ENCODE measurements at regions not wholly inside any gene's neighbourhood (a gene's known extent, or its start where the extent isn't known, plus 50 kb on each side); places are given as distances from the start of the nearest gene placed in this dataset.

DNA sequence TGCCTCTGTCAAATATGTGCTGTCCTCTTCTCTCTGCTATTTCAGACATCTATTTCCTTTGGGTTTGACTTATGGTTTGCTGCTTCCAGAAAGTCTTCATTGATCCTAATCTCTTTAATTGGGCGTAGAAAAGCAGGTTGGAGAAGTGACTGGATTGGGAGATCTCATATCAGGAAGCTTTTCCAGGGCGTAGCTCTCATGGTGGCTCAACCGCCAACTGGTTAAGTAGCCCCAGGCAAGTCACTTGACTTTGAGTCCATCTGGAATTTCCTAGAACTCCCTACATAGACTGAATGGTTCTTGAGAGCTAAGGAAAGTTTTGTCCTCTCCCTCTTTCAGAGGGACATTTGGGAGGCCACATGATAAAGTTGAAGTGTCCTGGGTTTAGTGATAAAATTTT lies 192.3 kb upstream of the GLRA1 start:
- H3K36me3 ChIP-seq (ENCODE audit: control insufficient read depth in 2 of 2, insufficient read depth in 2 of 2, low read length in 1 of 2) = no peaks in the 10 kb centered on the region
- RAD21 ChIA-PET (ENCODE audit: unreplicated experiment) = no interaction called here
- SMC1A ChIA-PET (ENCODE audit: uncharacterized antibody, unreplicated experiment) = no interaction called here
- no peaks in the 10 kb centered on the region for H3K9me3 ChIP-seq (replicated peaks; ENCODE audit: control insufficient read depth, insufficient read depth, low read length)
- H3K27ac ChIP-seq (ENCODE audit: control insufficient read depth, insufficient read depth) = no peak overlapping the region
- intact Hi-C loops (cut with micrococcal nuclease; ENCODE audit: unreplicated experiment) = no loop called here
- no TSS peak for BruUV-seq (replicated peaks)
- no peak overlapping the region for H3K4me2 ChIP-seq (ENCODE audit: control insufficient read depth, insufficient read depth)
- no peaks in the 10 kb centered on the region for H4K20me1 ChIP-seq (ENCODE audit: control insufficient read depth, insufficient read depth)
- FAIRE-seq (no peak), ATAC-seq (no peak), DNase-seq (ENCODE audit: low read depth, low spot score) (no peak)
- POLR2A ChIA-PET = no interaction called here
- H3K27me3 ChIP-seq (replicated peaks in 1 of 2; ENCODE audit: control insufficient read depth in 2 of 2, insufficient read depth in 2 of 2, low read length in 1 of 2) = no peaks in the 10 kb centered on the region; a peak in 1 of 4 replicates
- CTCF ChIA-PET = interaction anchor here (1.3 kb wide), 1 partner anchor 291 kb away, joined by 3 read pairs; no protein-coding TSS in a partner anchor
- WGBS (ENCODE audit: insufficient coverage, insufficient replicate concordance, low lambda C conversion rate, missing lambda C conversion rate) = 34% methylated on average over 3 of the region's 3 CpGs
- H2AFZ ChIP-seq (ENCODE audit: control insufficient read depth, low read depth, low read length) = no peak overlapping the region
- H3K9ac ChIP-seq (ENCODE audit: control insufficient read depth, insufficient read depth, low read length) = no peak overlapping the region
- no peaks in the 10 kb centered on the region for H3K79me2 ChIP-seq (ENCODE audit: control insufficient read depth, insufficient read depth, low read length)
- TF ChIP-seq, protein P1, sequence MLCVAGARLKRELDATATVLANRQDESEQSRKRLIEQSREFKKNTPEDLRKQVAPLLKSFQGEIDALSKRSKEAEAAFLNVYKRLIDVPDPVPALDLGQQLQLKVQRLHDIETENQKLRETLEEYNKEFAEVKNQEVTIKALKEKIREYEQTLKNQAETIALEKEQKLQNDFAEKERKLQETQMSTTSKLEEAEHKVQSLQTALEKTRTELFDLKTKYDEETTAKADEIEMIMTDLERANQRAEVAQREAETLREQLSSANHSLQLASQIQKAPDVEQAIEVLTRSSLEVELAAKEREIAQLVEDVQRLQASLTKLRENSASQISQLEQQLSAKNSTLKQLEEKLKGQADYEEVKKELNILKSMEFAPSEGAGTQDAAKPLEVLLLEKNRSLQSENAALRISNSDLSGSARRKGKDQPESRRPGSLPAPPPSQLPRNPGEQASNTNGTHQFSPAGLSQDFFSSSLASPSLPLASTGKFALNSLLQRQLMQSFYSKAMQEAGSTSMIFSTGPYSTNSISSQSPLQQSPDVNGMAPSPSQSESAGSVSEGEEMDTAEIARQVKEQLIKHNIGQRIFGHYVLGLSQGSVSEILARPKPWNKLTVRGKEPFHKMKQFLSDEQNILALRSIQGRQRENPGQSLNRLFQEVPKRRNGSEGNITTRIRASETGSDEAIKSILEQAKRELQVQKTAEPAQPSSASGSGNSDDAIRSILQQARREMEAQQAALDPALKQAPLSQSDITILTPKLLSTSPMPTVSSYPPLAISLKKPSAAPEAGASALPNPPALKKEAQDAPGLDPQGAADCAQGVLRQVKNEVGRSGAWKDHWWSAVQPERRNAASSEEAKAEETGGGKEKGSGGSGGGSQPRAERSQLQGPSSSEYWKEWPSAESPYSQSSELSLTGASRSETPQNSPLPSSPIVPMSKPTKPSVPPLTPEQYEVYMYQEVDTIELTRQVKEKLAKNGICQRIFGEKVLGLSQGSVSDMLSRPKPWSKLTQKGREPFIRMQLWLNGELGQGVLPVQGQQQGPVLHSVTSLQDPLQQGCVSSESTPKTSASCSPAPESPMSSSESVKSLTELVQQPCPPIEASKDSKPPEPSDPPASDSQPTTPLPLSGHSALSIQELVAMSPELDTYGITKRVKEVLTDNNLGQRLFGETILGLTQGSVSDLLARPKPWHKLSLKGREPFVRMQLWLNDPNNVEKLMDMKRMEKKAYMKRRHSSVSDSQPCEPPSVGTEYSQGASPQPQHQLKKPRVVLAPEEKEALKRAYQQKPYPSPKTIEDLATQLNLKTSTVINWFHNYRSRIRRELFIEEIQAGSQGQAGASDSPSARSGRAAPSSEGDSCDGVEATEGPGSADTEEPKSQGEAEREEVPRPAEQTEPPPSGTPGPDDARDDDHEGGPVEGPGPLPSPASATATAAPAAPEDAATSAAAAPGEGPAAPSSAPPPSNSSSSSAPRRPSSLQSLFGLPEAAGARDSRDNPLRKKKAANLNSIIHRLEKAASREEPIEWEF (IDR thresholded peaks at IDR 0.05; ENCODE audit: insufficient replicate concordance, low read depth, low read length) = no peak
- TF ChIP-seq, protein P2, sequence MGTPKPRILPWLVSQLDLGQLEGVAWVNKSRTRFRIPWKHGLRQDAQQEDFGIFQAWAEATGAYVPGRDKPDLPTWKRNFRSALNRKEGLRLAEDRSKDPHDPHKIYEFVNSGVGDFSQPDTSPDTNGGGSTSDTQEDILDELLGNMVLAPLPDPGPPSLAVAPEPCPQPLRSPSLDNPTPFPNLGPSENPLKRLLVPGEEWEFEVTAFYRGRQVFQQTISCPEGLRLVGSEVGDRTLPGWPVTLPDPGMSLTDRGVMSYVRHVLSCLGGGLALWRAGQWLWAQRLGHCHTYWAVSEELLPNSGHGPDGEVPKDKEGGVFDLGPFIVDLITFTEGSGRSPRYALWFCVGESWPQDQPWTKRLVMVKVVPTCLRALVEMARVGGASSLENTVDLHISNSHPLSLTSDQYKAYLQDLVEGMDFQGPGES (IDR thresholded peaks at IDR 0.05) = no peak
- TF ChIP-seq, protein P3, sequence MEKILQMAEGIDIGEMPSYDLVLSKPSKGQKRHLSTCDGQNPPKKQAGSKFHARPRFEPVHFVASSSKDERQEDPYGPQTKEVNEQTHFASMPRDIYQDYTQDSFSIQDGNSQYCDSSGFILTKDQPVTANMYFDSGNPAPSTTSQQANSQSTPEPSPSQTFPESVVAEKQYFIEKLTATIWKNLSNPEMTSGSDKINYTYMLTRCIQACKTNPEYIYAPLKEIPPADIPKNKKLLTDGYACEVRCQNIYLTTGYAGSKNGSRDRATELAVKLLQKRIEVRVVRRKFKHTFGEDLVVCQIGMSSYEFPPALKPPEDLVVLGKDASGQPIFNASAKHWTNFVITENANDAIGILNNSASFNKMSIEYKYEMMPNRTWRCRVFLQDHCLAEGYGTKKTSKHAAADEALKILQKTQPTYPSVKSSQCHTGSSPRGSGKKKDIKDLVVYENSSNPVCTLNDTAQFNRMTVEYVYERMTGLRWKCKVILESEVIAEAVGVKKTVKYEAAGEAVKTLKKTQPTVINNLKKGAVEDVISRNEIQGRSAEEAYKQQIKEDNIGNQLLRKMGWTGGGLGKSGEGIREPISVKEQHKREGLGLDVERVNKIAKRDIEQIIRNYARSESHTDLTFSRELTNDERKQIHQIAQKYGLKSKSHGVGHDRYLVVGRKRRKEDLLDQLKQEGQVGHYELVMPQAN (conservative IDR thresholded peaks at IDR 0.05) = no peak
- no peak for TF ChIP-seq HCFC1 (IDR thresholded peaks at IDR 0.05; ENCODE audit: low read length)
- no peak for TF ChIP-seq NR2F1 (conservative IDR thresholded peaks at IDR 0.05)
- no peak for TF ChIP-seq PML (IDR thresholded peaks at IDR 0.05; ENCODE audit: low read length)
- no peak for TF ChIP-seq BHLHE40 (IDR thresholded peaks at IDR 0.05; ENCODE audit: borderline replicate concordance in 1 of 2, low read depth in 2 of 2, low read length in 1 of 2)
- no peak for TF ChIP-seq TCF12 (IDR thresholded peaks at IDR 0.05; ENCODE audit: low read depth, low read length)
- no peak for TF ChIP-seq TCF7 (IDR thresholded peaks at IDR 0.05; ENCODE audit: borderline replicate concordance)
- TF ChIP-seq LARP7 (IDR thresholded peaks at IDR 0.05) = no peak
- TF ChIP-seq MEF2A (IDR thresholded peaks at IDR 0.05; ENCODE audit: insufficient read depth, low read depth, low read length) = no peak
- no peak for TF ChIP-seq ZNF384 (IDR thresholded peaks at IDR 0.05; ENCODE audit: borderline replicate concordance, low read depth, low read length)
- no peak for TF ChIP-seq MEF2B (IDR thresholded peaks at IDR 0.05; ENCODE audit: partially characterized antibody, poor library complexity, severe bottlenecking)
- no peak for TF ChIP-seq SRF (IDR thresholded peaks at IDR 0.05; ENCODE audit: low read depth in 2 of 2, low read length in 2 of 2)
- no peaks in the 10 kb centered on the region for H3K4me1 ChIP-seq (ENCODE audit: control insufficient read depth, insufficient read depth, low read length)
- H3K4me3 ChIP-seq = no peak overlapping the region
- in situ Hi-C loops (cut with MboI) = no loop called here
